CD4-positive, alpha-beta T cell treated with Interleukin-17A for 1 hour (primary cell): ENCODE measurements at regions not wholly inside any gene's neighbourhood (a gene's known extent, or its start where the extent isn't known, plus 50 kb on each side); places are given as distances from the start of the nearest gene placed in this dataset.
"Not testable (repeated sequence)": the region's sequence is repeated elsewhere in the genome, so short reads cannot be mapped to it uniquely, and the experiment has no call there.

ENCODE experiments used
- DNase-seq: peaks from one replicate; pipeline ENCODE4 v3.0.0-alpha.2; 2020

DNA sequence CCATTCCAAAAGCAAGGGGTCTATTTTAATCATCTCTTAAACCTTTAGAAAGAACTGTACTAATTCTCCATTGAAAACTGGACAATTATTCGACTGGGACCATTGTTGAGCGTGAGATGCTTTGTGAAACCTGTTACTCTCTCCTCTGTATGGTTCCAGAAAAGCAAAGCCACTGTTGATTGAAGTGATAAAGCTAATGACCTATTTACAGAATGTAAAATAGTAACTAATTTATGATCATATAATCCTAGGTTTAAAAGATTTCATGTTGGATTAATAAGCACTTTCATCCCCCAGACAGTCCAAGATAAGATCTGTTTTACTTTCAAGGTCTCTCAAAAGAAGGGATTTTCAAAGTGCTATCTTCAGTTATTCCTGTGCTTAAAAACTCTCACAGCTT is 614.5 kb downstream of the TMA16 start:
- DNase-seq, result no peak

- DNase-seq, result no peak
Measured at GRCh38 chr4:164109503-164109902, 615.0 kb downstream of the TMA16 start.

DNA sequence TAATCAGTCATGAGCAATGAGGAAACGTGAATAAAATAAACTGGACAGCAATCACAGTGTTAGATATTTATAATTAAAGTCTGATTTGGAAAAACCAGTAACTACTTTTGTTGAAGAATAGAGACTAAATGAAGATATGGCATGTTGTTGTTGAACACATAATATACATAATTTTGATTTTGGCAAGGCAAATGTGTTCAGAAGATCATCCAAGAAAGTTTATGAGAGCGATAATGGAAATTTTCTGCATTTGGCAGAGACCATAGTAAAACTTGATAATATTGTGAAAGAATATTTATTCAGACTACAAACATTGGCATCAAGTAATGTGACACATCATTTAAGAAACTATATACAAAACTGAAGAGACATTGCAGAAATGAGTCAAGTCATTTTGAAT is 620.7 kb downstream of the TMA16 start:
- no peak for DNase-seq

DNA sequence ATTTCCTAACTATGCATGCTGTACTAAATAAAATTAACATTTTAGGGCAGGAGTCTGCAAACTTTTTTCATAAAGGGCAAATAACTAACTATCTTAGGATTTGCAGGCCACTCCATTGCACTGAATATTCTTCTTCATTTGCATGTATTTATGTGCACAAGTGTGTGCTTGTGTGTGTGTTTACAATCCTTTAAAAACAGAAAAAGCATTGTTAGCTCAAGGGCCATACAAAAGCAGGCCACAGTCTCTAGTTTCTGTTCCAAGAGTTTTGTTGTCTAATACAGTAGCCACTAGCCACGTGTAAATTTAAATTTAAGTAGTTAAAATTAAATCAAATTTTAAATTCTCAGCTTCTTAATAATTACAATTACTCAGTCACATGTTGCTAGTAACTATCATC is 621.8 kb downstream of the TMA16 start:
- no peak for DNase-seq

- DNase-seq, result no peak
Measured at GRCh38 chr4:164134388-164134787, 619.5 kb upstream of the SMIM31 start.

DNA sequence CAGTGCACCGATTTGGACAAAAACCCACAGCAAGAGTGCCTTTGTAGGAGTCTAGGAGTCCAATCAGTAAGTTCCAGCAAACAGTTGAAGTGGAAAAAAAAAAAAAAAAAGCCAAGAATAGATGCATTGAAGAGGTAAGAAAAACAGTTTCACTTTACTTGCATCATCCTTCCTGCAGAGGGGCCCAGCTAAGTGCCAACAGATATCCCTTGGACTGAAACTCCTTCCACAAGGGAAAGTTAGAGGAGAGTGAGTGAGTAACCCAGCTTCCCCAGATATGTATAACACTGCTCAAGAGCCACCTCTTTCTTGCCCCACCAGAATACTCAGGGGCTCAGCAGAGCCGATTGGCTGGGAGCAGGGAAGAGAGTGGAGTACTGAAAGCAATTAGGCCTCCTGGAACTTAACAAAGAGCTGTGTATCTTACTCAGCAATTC is 617.7 kb upstream of the SMIM31 start:
- no peak for DNase-seq

DNA sequence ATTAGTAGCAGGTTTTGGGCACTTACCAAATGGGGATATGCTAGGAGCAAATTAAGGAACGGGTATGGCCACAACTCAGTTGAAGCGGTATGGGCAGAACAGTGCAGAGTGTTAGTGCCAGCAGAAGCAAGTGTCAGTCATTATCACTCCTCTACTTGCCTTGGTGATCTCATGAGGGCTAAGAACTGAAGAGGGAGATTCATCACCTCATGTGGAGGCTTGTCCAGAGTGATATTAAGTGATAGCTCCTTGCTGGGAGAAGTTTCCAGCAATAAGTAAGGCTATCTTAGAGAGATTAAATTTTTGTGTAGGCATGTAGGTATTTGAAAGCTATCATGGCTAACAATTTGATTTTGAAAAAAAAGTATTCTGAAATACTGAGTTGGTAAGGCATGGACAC is 615.4 kb upstream of the SMIM31 start:
- DNase-seq, result no peak

DNA sequence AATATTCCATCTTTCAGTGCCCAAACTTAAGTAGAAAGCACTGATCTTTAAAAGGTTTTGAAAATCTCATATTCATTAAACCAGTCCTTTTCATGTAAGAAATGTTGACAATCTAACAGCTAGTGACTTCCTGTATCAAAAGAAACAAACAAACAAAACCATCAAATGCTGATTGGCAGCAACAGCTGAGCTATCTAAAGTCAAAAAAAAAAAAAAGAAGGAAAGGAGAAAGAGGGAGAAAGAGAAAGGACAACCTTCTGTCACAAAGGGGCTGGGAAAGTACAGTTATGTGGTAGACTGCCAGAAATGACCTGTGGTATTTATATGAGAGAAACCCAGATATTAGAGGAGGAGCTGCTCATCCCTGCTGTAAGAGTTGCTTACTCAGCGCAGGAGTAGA is 614.6 kb upstream of the SMIM31 start:
- DNase-seq, result no peak

- not testable (repeated sequence) for DNase-seq
Measured at GRCh38 chr4:164141755-164142375, 612.1 kb upstream of the SMIM31 start.

- no peak for DNase-seq
Measured at GRCh38 chr4:164154416-164154815, 599.5 kb upstream of the SMIM31 start.

GRCh38 chr4:164169591-164169990 is 584.3 kb upstream of the SMIM31 start:
- no peak for DNase-seq

DNA sequence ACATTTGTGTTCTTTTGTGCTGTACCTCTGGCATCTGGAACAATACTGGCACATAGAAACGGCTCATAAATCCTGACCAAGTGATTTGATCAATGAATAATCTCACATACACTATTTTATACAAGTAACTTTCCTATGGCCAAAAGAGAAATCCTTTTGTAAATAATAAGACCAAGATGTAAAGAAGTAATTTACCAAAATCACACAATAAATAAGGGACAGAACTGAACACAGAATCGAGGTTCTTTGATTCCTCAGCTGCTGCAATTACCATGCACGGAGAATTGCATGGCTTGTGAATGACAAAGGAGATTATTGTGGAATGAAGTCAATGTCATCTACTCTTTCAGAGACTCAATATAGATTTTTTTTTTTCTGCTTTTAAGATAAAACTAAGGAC is 576.8 kb upstream of the SMIM31 start:
- no peak for DNase-seq

DNA sequence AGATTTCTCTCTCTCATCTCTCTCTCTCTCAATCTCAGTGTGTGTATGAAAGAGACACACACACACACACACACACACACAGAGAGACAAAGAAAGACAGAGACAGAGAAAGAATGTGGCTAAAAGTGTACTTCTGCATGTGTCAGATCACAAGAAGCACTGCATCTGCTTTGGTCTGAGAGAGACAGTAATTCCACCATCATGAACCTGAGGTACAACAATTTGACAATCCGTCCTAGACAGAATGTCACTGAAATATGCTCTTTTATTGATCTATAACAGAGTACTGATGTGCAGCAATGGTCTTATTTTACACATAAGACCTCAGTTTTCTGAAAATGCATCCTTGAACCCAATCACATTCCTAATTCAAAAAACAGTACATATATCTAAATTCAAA is 576.2 kb upstream of the SMIM31 start:
- DNase-seq, result no peak

- DNase-seq, result no peak
Measured at GRCh38 chr4:164188236-164188635, 565.7 kb upstream of the SMIM31 start.

DNA sequence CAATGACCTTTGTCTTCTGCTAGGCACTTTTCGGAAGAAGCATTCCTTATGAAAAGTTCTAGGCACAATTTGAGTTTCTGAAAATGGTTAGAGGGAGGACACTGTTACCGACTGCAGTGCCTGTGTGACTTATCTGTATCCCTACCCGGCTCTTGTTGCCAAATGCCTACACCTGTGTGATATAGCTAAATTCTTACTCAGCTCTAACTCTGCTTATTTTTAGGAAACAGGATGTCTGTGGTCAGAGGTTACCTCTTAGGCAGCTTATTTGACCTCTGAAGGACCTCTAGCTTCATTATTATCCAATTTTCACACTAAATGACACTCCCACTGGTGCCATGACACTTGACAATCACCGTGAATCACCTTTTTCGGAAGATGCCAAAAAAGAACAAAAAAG is 561.1 kb upstream of the SMIM31 start:
- DNase-seq, result no peak

DNA sequence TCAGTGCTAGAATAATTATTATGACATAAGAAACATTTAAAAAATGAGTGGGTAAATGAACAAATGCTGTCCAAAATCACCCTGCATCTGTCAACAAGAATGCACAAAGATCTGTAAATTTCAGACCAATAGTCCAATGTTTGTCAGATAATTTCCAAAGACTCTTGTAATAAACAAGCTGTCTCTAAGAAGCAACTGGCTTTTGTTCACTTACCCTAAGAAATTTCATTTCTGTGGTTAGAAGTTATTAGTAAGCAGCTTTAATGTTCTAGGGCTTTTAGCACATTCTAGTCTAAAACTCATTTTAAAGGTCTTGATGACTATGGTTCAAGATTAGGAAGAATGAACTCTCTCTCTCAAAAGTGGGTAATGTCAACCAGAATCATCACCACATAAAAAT is 560.3 kb upstream of the SMIM31 start:
- no peak for DNase-seq

- DNase-seq, result no peak
Measured at GRCh38 chr4:164197556-164197955, 556.4 kb upstream of the SMIM31 start.

DNA sequence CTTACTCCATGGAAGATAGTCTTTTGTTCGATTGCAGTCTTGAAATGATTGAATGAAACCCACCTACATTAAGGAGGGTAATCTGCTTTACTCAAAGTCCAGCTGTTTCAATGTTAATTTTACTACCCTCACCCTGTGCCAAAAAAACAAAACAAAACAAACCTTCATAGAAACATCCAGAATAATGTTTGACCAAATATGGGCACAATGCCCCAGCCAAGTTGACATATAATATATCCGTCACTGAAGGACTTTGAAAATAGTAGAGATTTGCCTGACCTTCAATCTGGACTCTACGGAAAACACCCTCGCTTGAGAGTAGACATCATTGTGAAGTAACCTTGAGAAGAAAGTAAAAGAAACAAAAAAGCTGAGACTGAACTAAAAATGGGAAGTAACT is 550.5 kb upstream of the SMIM31 start:
- no peak for DNase-seq

DNA sequence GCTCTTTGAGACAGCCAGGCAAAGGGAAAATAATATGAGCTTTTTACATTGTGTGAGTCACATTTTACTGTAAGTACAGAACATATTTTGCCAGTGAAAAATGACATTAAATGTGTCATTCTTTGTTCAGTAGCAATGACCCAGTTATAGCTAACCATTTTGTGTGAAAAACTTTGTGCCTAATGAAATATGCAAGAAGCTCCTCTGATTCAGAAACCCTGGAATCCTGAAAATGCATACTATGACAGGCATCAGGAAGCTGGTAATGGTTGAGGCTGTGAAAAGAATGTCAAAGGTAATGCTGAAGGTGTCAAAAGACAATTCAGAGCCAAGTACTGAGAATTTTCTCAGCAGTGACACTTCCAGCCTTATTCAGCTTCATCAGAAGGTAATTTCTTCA is 549.5 kb upstream of the SMIM31 start:
- no peak for DNase-seq

DNA sequence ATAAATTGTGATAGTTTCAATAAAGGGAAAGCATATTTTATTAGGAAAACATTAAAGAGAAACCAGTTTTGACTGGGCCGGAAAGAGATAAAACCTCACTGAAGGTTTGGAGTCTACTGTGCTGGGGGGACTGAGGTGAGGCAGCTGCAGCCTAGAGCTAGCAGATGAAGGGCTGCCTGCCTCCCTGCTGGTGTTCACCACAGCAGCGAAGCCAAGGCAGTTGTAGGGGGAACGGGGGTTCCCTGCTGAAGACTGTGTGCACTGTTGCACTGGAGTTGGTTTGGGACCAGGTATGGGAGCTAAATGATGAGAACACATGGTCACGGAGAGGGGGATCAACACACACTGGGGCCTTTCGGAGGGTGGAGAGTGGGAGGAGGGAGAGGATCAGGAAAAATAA is 546.5 kb upstream of the SMIM31 start:
- DNase-seq, result no peak

- no peak for DNase-seq
Measured at GRCh38 chr4:164210377-164210776, 543.6 kb upstream of the SMIM31 start.

- DNase-seq, result no peak
Measured at GRCh38 chr4:164212134-164212533, 541.8 kb upstream of the SMIM31 start.

DNA sequence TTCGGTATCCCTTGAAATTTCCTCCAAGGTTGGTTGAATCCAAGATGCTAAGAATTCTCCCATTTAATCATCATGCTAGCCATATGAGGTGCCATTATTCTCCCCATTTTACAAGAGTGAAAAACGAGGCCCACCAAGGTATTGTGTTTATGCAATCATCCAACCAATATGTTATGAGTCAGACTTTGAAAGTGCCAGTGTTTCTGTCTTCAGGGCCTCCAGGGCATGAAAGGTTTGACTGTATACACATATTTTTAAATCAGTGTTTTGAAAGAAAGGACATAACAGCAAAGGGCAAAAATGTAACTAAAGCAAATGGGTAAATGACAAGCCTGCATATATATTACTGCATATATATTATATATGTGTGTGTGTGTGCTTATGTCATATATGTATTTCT is 541.2 kb upstream of the SMIM31 start:
- DNase-seq, result no peak

DNA sequence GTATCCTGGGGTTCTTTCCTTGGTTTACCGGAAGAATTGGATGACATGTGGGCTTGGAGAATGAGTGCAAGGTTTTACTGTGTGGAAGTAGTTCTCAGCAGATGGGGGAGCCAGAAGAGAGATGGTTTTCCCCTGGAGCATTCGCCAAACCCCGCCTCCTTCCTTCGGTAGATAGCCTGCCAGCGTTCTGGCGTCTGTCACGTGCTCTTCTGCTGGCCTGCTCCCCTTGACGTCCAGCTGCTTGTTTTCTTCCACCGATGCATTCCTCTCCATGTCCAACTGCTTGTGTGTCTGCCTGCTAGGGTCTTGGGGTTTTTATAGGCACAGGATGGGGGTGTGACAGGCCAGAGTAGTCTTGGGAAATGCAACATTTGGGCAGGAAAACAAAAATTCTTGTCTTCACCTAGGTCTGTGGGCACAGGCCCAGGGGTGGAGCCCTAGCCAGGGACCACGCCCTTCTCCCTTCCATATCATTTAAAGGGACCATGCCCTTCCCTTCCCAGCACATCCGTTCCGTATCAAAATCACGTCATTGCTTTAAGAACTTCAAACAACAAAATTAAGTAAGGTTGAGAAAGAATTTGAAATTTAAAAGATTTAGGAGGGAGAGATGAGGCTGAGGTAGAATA is 538.7 kb upstream of the SMIM31 start:
- DNase-seq, result no peak

DNA sequence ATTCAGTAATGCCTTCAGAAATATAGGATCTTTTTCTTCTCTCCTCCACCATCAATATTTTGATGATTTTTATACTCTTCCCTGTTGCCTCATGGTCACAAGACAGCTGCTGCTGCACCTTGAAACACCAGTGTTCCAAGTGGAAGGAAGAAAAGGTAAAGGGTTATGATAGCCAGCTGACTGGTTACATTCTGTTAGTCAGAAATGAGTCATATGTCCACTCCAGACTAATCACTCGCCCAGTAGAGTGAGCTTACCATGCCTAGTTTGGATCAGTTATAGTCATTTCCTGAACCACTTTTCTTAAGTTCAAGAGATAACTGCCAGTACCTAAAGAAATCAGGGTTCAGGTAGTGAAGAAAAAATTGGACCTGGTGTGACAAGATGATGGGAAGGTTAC is 532.3 kb upstream of the SMIM31 start:
- no peak for DNase-seq
